Fibroblast of peridontal ligament (primary cell): ENCODE measurements at regions not wholly inside any gene's neighbourhood (a gene's known extent, or its start where the extent isn't known, plus 50 kb on each side); places are given as distances from the start of the nearest gene placed in this dataset.
"Not testable (repeated sequence)": the region's sequence is repeated elsewhere in the genome, so short reads cannot be mapped to it uniquely, and the experiment has no call there.

Source experiments
- DNase-seq: peaks from one replicate; pipeline ENCODE4 v3.0.0-alpha.2; 2010; ENCODE audit errors: extremely low read depth

DNA sequence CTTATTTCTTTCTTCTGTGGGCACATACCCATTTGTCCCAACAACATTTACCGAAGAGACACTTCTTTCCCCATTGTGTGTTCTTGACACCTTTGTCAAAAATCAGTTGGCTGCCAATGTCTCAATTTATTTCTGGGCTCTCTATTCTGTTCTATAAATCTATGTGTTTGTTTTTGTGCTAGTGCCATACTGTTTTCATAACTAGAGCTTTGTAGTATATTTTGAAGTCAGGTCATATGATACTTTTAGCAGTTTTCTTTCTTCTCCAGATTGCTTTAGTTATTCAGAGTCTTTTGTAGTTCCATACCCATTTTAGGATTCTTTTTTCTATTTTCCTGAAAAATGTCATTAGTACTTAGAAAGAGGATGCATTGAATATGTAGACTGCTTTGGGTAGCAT is 1276.3 kb downstream of the SLITRK1 start:
- no peak for DNase-seq

DNA sequence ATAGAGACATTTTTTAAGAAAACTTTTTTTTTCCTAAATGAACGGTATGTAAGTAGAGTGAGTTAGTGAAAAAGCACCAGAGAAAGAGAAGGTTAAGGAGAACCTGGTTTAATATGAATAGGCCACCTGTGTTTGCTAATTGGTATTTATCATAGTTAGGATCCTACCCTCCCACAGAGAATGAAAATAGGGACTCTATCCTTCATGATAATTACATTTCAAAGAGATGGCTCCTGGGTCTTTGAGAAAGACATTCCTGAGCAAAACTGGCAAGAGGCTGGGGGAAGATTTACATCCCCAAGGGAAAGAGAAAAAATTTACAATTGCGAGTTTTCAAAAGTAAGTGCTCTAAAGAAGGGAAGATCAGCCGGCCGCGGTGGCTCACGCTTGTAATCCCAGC is 1284.5 kb downstream of the SLITRK1 start:
- no peak for DNase-seq

DNA sequence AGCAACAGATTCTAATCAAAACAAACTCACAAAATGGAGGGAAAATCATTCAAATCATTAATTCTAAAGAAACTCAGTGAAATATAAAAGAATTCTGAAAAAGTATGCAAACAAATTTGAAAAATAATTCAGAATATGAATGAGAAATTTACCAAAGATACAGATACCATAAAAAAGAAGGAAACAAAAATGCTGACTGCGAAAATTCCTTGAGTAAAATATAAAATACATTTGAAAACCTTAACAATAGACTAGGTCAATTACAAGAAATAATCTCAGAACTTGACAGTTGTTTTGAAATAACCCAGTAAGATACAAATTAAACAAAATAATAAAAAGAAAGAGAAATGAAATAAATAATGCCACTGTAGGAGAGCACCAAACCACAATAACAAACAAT is 1289.0 kb downstream of the SLITRK1 start:
- DNase-seq: no peak

DNA sequence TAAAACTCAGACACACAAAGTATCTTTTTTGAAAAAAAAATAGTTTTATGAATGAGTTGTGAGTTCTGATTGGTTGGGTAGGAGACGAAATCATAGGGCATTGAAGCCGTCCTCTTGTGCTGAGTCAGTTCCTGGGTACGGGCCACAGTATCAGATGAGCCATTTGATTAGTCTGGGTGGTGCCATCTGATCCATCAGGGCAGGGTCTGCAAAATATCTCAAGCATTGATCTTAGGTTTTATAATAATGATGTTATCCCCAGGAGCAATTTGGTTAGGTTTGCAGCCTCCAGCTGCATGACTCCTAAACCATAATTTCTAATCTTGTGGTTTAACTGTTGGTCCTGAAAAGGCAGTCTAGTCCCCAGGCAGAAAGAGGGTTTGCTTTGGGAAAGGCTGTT is 1310.6 kb downstream of the SLITRK1 start:
- peak; percentile 88 for DNase-seq

DNA sequence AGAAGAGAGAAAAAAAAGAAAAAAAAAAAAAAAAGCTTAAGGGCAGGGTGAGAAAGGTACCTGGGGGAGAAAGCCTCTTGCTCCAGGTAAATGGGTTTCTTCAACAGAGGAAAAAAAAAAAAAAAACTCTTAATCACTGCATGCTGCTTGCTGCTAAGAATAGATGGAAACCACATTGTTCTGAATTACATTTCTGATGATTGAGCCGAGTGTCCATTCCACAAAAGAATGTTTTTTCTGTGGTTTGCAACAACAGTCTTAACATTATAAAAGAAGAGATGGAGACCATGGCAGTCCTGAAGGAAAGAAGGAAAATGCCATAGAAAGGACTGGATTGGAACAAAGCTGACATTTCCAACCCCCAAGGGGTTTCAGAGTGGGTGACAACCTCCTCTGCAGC is 1312.7 kb downstream of the SLITRK1 start:
- DNase-seq: peak; percentile 60

DNA sequence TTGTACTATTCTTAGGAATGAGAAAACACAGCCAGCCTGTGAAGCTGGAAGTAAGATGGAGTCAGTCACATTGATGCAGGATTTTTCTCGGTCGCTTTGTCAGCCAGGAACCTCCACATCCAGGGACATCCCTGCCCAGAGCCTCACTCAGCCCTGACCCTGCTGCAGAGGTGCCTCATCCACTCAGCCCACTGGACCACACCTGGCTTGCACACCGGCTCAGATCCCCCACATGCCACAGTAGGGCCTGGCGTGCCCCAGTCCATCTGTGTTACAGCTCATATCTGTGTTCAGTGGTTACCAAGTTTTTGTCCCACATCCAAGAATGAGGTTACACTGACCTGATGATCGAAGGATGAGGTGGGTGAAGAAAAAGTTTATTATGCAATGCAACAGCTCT is 1315.4 kb downstream of the SLITRK1 start:
- no peak for DNase-seq

DNA sequence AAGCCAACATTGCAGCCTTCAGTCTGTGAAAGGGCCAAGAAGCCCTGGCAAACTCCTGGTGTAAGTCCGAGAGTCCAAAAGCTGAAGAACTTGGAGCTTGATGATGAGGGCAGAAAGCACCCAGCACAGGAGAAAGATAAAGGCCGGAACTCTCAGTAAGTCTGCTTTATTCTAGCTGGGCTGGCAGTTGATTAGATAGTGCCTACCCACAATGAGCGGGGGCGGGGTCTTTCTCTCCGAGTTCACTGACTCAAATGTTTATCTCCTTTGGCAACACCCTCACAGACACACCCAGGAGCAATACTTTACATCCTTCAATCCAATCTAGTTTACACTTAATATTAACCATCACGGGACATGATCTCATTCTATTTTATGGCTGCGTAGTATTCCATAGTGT is 1317.1 kb downstream of the SLITRK1 start:
- DNase-seq: no peak

DNA sequence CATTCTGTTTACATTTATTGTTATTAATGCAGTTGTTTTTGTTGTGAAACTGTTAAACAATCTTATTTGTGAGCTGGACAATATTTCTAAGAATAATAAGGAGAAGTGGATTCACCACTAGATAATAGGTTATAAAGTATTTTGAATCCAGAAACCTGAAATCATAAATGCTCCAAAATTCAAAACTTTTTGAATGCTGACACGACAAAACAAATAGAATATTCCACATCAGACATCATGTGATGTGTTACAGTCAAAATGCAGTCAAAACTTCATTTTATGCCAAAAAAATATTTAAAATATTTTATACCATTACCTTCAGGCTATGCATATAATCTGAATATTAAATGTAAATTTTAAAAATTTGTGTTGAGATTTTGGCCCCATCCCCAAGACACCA is 1321.4 kb downstream of the SLITRK1 start:
- no peak for DNase-seq

DNA sequence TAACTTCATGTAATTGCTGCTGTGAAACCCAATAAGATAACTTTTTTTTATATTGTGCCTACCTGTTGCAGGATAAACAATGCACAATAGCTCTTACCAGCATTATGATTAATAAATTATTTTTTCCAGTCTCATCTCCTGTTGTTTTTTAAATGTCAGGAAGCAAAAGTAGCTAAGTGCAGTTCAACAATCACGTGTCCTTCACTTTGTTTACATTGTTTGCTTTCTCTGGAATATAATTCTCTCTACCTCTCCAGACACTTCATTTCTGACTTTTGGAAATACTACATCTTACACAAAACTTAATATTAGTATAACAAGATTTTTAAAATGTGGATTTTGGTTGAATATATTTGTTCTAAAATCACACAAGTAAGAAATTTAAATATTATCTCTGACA is 1359.4 kb downstream of the SLITRK1 start:
- DNase-seq: no peak

DNA sequence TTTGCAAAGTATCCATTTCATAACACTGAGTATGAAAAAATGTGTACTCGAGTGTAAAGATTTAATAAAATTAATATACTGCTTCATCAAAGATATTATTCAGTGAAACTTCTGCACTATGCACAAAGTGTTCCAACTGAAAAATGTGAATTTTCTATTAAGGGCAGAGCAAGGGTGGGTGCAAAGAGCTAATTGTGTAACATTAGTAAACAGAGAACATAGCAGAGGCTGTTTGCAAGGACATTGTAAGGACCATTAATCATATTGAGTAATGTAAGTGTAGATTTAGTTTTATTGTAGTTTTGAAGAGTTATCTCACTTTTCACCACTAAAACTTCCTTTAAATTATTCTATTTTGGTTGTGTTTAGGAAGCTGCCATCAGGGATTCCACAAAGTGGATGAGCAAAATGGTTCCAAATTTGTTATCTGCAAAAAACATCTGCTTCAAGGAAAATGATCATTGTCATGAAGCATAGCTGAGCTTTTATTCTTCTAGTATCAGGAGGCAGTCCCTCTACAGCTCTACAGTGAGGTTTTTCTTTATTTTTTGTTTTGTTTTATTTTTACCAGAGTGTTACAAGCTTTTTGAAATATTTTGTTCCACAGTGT is 1375.4 kb downstream of the SLITRK1 start:
- no peak for DNase-seq

DNA sequence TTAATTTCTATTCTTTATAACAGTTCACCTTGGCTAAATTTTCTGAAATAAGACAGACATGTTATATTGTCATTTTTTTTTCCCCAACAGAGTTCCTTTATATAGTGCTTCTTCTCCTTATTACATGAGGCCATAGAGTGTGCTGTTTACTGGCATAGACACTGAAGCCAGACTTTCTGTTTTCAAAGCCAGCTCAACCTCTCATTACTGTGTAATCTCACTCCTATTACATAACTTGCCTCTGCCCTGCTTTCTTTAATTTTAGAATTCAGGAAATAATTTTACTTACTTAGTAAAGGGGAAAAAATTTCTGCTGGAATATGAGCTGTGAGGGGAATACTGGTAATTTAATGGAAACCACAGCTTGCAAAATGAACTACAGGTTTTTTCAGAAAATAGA is 1380.4 kb downstream of the SLITRK1 start:
- DNase-seq: peak; percentile 50

DNA sequence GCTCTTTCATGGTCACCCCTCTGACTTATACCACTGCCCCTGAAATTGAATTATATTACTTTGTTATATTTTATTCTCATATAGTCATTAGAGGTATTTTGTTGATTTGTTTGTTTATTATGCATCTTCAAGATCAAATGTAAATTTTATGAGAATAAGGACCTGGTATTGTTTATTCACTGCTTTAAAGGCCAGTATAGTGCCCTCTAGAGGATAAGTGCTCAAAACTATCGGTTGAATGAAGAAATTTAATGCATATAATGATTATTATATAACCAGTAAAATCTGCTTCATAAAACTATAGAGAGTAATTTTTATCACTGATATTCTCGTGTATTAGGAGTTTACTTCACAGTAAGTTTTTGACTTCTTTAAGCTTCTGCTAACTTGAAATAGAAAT is 1401.9 kb downstream of the SLITRK1 start:
- peak; percentile 1 for DNase-seq

DNA sequence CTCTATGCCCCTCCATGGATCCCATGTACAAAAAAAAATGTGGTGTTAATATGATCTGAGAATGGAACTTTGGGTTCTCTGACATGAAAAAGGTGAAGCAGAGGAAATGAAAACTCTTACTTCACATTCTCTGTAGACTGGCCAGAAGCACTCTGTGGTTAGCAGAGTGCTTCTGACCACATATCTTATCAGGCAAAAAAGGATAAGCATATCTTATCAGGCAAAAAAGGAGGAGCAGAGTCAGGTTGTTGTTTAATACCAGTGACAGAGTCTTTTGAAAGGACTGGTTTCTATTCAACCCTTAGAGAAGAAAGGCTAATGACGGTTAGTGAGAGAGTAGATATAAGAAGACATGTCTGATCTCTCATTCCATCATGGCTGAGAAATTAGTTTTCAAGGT is 1404.8 kb downstream of the SLITRK1 start:
- no peak for DNase-seq

DNA sequence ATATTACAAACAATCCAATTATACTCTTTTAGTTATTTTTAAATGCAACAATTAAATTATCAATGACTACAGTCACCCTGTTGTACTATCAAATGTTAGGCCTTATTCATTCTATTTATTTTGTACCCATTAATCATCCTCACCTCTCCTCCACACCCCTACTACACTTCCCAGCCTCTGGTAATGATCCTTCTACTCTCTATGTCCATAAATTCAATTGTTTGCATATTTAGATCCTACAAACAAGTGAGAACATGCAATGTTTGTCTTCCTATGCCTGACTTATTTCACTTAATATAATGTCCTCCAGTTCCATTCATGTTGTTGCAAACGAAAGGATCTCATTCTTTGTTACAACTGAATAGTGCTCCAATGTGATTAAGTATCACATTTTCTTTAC is 1414.6 kb downstream of the SLITRK1 start:
- no peak for DNase-seq

DNA sequence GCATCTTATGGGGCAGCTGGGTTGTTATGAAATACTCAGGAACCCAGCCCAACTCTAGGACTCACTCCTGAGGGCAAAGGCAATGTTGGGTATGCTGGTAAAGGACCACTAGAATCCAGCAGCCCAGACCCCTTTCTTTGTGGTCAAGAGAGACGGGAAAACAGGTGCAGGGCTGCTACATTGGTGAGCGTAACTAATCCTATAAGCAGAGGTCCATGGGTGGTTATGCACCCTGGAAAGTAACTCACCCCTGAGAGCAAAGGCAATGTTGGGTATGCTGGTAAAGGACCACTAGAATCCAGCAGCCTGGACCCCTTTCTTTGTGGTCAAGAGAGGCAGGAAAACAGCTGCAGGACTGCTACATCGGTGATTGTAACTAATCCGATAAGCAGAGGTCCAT is 1422.7 kb downstream of the SLITRK1 start:
- DNase-seq: not testable (repeated sequence)

DNA sequence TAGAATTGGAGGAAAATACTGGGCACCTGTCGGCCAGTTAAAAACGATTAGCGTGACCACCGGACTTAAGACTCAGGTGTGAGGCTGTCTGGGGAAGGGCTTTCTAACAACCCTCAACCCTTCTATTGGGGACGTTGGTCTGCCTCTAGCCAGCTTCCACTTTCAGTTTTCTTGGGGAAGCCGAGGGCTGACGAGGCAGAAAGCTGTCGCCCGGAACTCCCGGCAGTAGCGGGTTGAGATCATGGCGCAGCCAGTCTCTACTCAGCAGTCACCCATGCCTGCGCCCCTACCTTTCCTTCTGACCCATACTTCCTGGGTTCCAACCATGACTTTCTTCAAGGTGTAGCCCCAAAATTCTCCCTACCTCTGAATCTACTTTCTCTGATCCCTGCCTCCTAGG is 1424.1 kb downstream of the SLITRK1 start:
- DNase-seq: no peak

DNA sequence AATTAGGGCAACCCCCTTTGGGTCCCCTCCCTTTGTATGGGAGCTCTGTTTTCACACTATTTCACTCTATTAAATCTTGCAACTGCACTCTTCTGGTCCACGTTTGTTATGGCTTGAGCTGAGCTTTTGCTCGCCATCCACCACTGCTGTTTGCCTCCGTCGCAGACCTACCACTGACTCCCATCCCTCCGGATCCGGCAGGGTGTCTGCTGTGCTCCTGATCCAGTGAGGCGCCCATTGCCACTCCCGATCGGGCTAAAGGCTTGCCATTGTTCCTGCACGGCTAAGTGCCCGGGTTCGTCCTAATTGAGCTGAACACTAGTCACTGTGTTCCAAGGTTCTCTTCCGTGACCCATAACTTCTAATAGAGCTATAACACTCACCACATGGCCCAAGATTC is 1424.7 kb downstream of the SLITRK1 start:
- not testable (repeated sequence) for DNase-seq

DNA sequence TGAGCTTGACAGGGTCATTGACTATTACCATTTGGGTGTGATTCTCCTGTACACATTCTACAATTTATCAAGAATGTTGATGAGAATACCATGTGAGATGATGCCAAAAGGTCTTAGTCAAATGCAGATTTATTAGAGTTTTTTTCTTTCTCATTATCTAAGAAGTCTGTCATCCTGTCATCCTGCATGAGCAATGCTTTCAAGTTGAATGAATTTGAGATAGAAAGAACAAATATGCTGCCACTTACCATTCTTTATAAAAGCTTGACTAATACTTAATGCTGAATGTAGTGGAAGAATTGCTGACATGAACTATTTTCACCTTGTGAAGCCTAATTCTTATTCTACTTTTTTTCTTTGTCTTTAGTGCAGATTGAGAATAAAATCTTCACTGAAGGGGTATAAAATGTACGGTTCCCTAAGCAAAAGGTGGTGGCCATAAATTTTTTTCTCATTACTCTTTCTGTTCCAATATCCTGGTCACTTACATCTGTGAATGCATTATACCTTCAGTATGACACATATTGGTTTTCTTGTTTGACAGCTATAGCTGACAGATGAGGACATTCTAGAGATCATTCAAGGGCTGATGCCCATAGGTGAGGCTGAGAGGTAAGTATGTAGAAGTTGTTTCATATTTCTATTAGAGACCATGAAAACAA is 1434.7 kb downstream of the SLITRK1 start:
- no peak for DNase-seq

DNA sequence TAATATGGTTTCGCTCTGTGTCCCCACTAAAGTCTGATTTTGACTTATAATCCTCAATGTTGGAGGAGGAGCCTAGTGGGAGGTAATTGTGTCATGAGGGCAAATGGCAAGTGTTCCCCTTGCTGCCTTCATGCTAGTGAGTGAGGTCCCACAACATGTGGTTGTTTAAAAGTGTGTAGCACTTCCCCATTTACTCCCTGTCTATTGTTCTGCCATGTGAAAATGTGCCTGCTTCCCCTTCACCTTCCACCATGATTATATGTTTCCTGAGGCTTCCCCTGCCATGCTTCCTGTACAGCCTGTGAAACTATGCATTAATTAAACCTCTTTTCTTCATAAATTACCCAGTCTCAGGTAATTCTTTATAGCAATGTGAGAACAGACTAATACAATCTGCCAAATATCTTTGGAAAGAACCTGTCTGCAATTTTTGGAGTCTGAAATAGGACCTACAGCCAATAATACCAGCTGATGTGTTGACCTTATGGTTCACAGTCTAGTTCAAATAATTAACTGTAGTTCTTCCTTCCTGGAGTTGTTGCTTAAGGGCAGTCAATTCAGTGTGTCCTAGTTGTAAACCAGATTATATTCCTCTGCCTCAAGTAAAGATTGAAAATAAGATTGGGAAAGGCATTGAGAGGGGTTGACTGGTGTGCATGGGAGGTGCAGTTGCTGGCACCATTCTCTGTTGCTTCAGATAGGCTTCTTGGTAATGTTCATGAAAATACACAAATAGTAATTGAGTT is 1442.9 kb downstream of the SLITRK1 start:
- no peak for DNase-seq

DNA sequence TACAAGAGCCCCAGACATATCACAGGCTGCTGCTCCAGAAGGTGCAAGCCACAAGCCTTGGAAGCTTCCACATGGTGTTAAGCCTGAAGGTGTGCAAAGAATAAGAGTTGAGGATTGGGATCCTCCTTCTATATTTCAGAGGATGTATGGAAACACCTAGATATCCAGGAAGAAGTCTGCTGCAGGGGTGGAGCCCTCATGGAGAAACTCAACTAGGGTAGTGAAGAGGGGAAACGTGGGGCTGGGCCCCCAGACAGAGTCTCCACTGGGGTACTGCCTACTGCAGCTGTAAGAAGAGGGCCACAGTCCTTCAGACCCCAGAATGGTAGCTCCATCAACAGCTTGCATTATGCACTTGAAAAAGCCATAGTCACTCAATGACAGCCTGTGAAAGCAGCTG is 1444.0 kb downstream of the SLITRK1 start:
- DNase-seq: no peak

DNA sequence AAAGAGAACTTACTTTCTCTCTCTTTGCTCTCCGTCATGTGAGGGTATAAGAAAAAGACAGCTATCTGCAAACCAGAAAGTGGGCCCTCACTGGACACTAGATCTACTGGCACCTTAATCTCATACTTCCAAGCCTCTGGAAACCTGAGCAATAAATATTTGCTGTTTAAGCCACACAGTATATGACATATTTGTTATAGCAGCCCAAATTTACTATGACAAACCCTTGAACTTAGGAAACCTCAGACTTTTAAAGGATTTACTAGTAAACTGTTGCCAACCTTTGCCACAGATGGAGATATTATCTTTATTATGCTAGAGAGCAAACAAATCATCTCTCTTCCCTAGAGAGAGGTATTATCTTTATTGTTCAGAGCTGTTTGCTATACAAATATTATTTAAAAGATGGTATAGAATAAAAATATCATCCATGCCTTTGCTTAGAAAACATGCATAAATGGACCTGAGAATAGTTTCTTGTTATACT is 1446.1 kb downstream of the SLITRK1 start:
- no peak for DNase-seq

DNA sequence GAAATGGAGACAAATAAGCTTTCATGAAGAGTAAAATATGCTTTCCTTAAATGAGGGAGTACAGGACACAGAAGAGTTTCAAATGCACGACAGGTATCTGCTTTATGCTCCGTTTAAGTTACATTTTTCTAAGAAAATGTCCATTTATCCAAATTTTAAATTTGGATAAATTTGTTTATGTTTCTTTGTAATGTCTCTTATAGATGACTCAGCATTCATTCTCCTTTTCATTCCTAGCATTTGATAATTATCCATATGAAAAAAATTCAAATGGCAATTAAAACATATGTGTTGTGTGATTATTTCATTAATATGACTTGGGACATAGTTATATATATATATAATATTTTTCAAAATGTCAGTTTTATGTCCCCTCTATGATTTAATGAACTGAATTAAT is 1449.3 kb downstream of the SLITRK1 start:
- no peak for DNase-seq

DNA sequence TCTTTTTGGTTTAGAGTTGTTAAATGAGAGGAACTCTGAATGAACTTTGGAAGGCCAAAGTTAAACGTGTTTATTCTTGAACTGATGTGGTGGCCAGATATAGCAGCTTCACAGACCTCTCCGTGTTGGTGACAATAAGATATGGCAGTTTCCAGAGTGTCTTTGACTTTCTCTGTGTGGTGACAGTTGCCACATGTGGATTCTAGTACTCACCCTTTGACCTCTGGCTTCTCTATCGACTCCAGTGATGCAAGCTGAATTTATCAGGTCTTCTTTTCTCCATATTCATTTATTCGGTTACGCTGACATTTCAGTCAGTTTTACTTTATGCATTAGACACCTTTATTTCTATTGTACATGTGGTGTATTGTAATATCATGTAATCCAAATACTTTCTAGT is 1469.5 kb downstream of the SLITRK1 start:
- no peak for DNase-seq
